ENCODE measurements at regions not wholly inside any gene's neighbourhood (a gene's known extent, or its start where the extent isn't known, plus 50 kb on each side); places are given as distances from the start of the nearest gene placed in this dataset.

GRCh38 chr18:33831424-33831823, 253.4 kb downstream of the ASXL3 start:
- no peak overlapping the region for H3K56ac ChIP-seq (ENCODE audit: low read length)
- H3K27ac ChIP-seq (ENCODE audit: low read depth, low read length), result no peak overlapping the region
- no peak overlapping the region for H4K8ac ChIP-seq (ENCODE audit: low read depth, low read length)
- H2BK120ac ChIP-seq (ENCODE audit: low read depth, low read length), result no peak overlapping the region
- H3K4me2 ChIP-seq (ENCODE audit: low read length), result no peak overlapping the region
- H3K4me1 ChIP-seq (ENCODE audit: control insufficient read depth, low read depth, low read length), result no peaks in the 10 kb centered on the region
- H2BK5ac ChIP-seq (ENCODE audit: low read length), result no peak overlapping the region
- H2AK5ac ChIP-seq (ENCODE audit: low read length), result no peak overlapping the region
- H3K4ac ChIP-seq (ENCODE audit: low read depth, low read length), result no peak overlapping the region
- no peak overlapping the region for H3K23ac ChIP-seq (ENCODE audit: low read length)
- H3K4me3 ChIP-seq (ENCODE audit: low read length), result no peak overlapping the region
- H3K79me2 ChIP-seq (ENCODE audit: control insufficient read depth, insufficient read depth, low read length), result no peaks in the 10 kb centered on the region
- H3K79me1 ChIP-seq (ENCODE audit: low read length), result no peaks in the 10 kb centered on the region
- H3K9ac ChIP-seq (ENCODE audit: low read length), result no peak overlapping the region
- no peak overlapping the region for H3K18ac ChIP-seq (ENCODE audit: low read length)
- no CpG with 5 or more reads among the region's 1 CpG for WGBS (ENCODE audit: extremely low coverage, insufficient coverage, low lambda C conversion rate)
- DNase-seq, result no peak
- H4K5ac ChIP-seq (ENCODE audit: low read length), result no peak overlapping the region
- H3K36me3 ChIP-seq (ENCODE audit: control insufficient read depth, insufficient read depth, low read length), result no peaks in the 10 kb centered on the region
- no peaks in the 10 kb centered on the region for H3K27me3 ChIP-seq (ENCODE audit: insufficient read depth, low read length, poor library complexity)
- H2BK15ac ChIP-seq (replicated peaks; ENCODE audit: low read depth), result no peak overlapping the region

- no peaks in the 10 kb centered on the region for H3K4me1 ChIP-seq (ENCODE audit: control insufficient read depth, low read depth, low read length)
- H3K18ac ChIP-seq (ENCODE audit: low read length), result no peak overlapping the region
- no peaks in the 10 kb centered on the region for H3K27me3 ChIP-seq (ENCODE audit: insufficient read depth, low read length, poor library complexity)
- H4K5ac ChIP-seq (ENCODE audit: low read length), result no peak overlapping the region
- no peak overlapping the region for H3K56ac ChIP-seq (ENCODE audit: low read length)
- H3K79me2 ChIP-seq (ENCODE audit: control insufficient read depth, insufficient read depth, low read length), result no peaks in the 10 kb centered on the region
- H3K9ac ChIP-seq (ENCODE audit: low read length), result no peak overlapping the region
- H3K4ac ChIP-seq (ENCODE audit: low read depth, low read length), result no peak overlapping the region
- H2BK5ac ChIP-seq (ENCODE audit: low read length), result no peak overlapping the region
- no peak overlapping the region for H3K4me3 ChIP-seq (ENCODE audit: low read length)
- H3K23ac ChIP-seq (ENCODE audit: low read length), result no peak overlapping the region
- H3K4me2 ChIP-seq (ENCODE audit: low read length), result no peak overlapping the region
- WGBS (ENCODE audit: extremely low coverage, insufficient coverage, low lambda C conversion rate), result no CpG with 5 or more reads among the region's 1 CpG
- H3K36me3 ChIP-seq (ENCODE audit: control insufficient read depth, insufficient read depth, low read length), result no peaks in the 10 kb centered on the region
- H2BK120ac ChIP-seq (ENCODE audit: low read depth, low read length), result no peak overlapping the region
- H4K8ac ChIP-seq (ENCODE audit: low read depth, low read length), result no peak overlapping the region
- H2AK5ac ChIP-seq (ENCODE audit: low read length), result no peak overlapping the region
- no peak overlapping the region for H2BK15ac ChIP-seq (replicated peaks; ENCODE audit: low read depth)
- no peak overlapping the region for H3K27ac ChIP-seq (ENCODE audit: low read depth, low read length)
- H3K79me1 ChIP-seq (ENCODE audit: low read length), result no peaks in the 10 kb centered on the region
- no peak for DNase-seq
These were observed 252.2 kb downstream of the ASXL3 start for GRCh38 chr18:33830213-33830612.

- Histone ChIP-seq H3K9ac (ENCODE audit: low read length) (no peak overlapping the region), H3K4ac (ENCODE audit: low read depth, low read length) (no peak overlapping the region), H2BK120ac (ENCODE audit: low read depth, low read length) (no peak overlapping the region), H3K27me3 (ENCODE audit: insufficient read depth, low read length, poor library complexity) (no peaks in the 10 kb centered on the region), H3K18ac (ENCODE audit: low read length) (no peak overlapping the region), H2BK15ac (replicated peaks; ENCODE audit: low read depth) (no peak overlapping the region), H2BK5ac (ENCODE audit: low read length) (no peak overlapping the region), H3K56ac (ENCODE audit: low read length) (no peak overlapping the region), H4K8ac (ENCODE audit: low read depth, low read length) (no peak overlapping the region), H2AK5ac (ENCODE audit: low read length) (no peak overlapping the region), H3K4me2 (ENCODE audit: low read length) (no peak overlapping the region), H4K5ac (ENCODE audit: low read length) (no peak overlapping the region), H3K36me3 (ENCODE audit: control insufficient read depth, insufficient read depth, low read length) (no peaks in the 10 kb centered on the region), H3K4me3 (ENCODE audit: low read length) (no peak overlapping the region), H3K79me1 (ENCODE audit: low read length) (no peaks in the 10 kb centered on the region), H3K79me2 (ENCODE audit: control insufficient read depth, insufficient read depth, low read length) (no peaks in the 10 kb centered on the region), H3K23ac (ENCODE audit: low read length) (no peak overlapping the region), H3K4me1 (ENCODE audit: control insufficient read depth, low read depth, low read length) (no peaks in the 10 kb centered on the region), H3K27ac (ENCODE audit: low read depth, low read length) (no peak overlapping the region)
- DNase-seq, result no peak
- WGBS (ENCODE audit: extremely low coverage, insufficient coverage, low lambda C conversion rate), result no CpG with 5 or more reads among the region's 2 CpGs
These were observed 250.9 kb downstream of the ASXL3 start for GRCh38 chr18:33828949-33829348.

- Histone ChIP-seq H3K27ac (ENCODE audit: low read depth, low read length) (no peak overlapping the region), H2BK120ac (ENCODE audit: low read depth, low read length) (no peak overlapping the region), H3K18ac (ENCODE audit: low read length) (no peak overlapping the region), H3K4ac (ENCODE audit: low read depth, low read length) (no peak overlapping the region), H4K8ac (ENCODE audit: low read depth, low read length) (no peak overlapping the region), H2BK15ac (replicated peaks; ENCODE audit: low read depth) (no peak overlapping the region), H4K5ac (ENCODE audit: low read length) (no peak overlapping the region), H2AK5ac (ENCODE audit: low read length) (no peak overlapping the region), H3K23ac (ENCODE audit: low read length) (no peak overlapping the region), H3K9ac (ENCODE audit: low read length) (no peak overlapping the region), H3K36me3 (ENCODE audit: control insufficient read depth, insufficient read depth, low read length) (no peaks in the 10 kb centered on the region), H3K4me2 (ENCODE audit: low read length) (no peak overlapping the region), H3K4me1 (ENCODE audit: control insufficient read depth, low read depth, low read length) (no peaks in the 10 kb centered on the region), H3K27me3 (ENCODE audit: insufficient read depth, low read length, poor library complexity) (no peaks in the 10 kb centered on the region), H3K79me1 (ENCODE audit: low read length) (no peaks in the 10 kb centered on the region), H3K4me3 (ENCODE audit: low read length) (no peak overlapping the region), H3K79me2 (ENCODE audit: control insufficient read depth, insufficient read depth, low read length) (no peaks in the 10 kb centered on the region), H2BK5ac (ENCODE audit: low read length) (no peak overlapping the region), H3K56ac (ENCODE audit: low read length) (no peak overlapping the region)
- no peak for DNase-seq
- WGBS (ENCODE audit: extremely low coverage, insufficient coverage, low lambda C conversion rate), result no CpG with 5 or more reads among the region's 4 CpGs
These were observed 248.1 kb downstream of the ASXL3 start for GRCh38 chr18:33826151-33826550.

- Histone ChIP-seq H3K27me3 (ENCODE audit: insufficient read depth, low read length, poor library complexity) (no peaks in the 10 kb centered on the region), H3K4me2 (ENCODE audit: low read length) (no peak overlapping the region), H3K79me1 (ENCODE audit: low read length) (no peaks in the 10 kb centered on the region), H3K9ac (ENCODE audit: low read length) (no peak overlapping the region), H4K8ac (ENCODE audit: low read depth, low read length) (no peak overlapping the region), H3K23ac (ENCODE audit: low read length) (no peak overlapping the region), H2BK5ac (ENCODE audit: low read length) (no peak overlapping the region), H3K4ac (ENCODE audit: low read depth, low read length) (no peak overlapping the region), H2AK5ac (ENCODE audit: low read length) (no peak overlapping the region), H2BK120ac (ENCODE audit: low read depth, low read length) (no peak overlapping the region), H3K36me3 (ENCODE audit: control insufficient read depth, insufficient read depth, low read length) (no peaks in the 10 kb centered on the region), H3K18ac (ENCODE audit: low read length) (no peak overlapping the region), H3K4me1 (ENCODE audit: control insufficient read depth, low read depth, low read length) (no peaks in the 10 kb centered on the region), H3K56ac (ENCODE audit: low read length) (no peak overlapping the region), H2BK15ac (replicated peaks; ENCODE audit: low read depth) (no peak overlapping the region), H4K5ac (ENCODE audit: low read length) (no peak overlapping the region), H3K27ac (ENCODE audit: low read depth, low read length) (no peak overlapping the region), H3K79me2 (ENCODE audit: control insufficient read depth, insufficient read depth, low read length) (no peaks in the 10 kb centered on the region), H3K4me3 (ENCODE audit: low read length) (no peak overlapping the region)
- DNase-seq, result no peak
- WGBS (ENCODE audit: extremely low coverage, insufficient coverage, low lambda C conversion rate), result no CpG with 5 or more reads among the region's 1 CpG
These were observed 243.5 kb downstream of the ASXL3 start for GRCh38 chr18:33821503-33821902.

GRCh38 chr18:33820517-33821371, 242.7 kb downstream of the ASXL3 start:
- Histone ChIP-seq H4K5ac (ENCODE audit: low read length) (no peak overlapping the region), H3K79me2 (ENCODE audit: control insufficient read depth, insufficient read depth, low read length) (no peaks in the 10 kb centered on the region), H2BK120ac (ENCODE audit: low read depth, low read length) (no peak overlapping the region), H2BK15ac (replicated peaks; ENCODE audit: low read depth) (no peak overlapping the region), H2AK5ac (ENCODE audit: low read length) (no peak overlapping the region), H3K4me1 (ENCODE audit: control insufficient read depth, low read depth, low read length) (no peaks in the 10 kb centered on the region), H3K27me3 (ENCODE audit: insufficient read depth, low read length, poor library complexity) (no peaks in the 10 kb centered on the region), H3K18ac (ENCODE audit: low read length) (no peak overlapping the region), H3K36me3 (ENCODE audit: control insufficient read depth, insufficient read depth, low read length) (no peaks in the 10 kb centered on the region), H4K8ac (ENCODE audit: low read depth, low read length) (no peak overlapping the region), H3K4me2 (ENCODE audit: low read length) (no peak overlapping the region), H3K79me1 (ENCODE audit: low read length) (no peaks in the 10 kb centered on the region), H3K9ac (ENCODE audit: low read length) (no peak overlapping the region), H3K56ac (ENCODE audit: low read length) (no peak overlapping the region), H2BK5ac (ENCODE audit: low read length) (no peak overlapping the region), H3K4me3 (ENCODE audit: low read length) (no peak overlapping the region), H3K27ac (ENCODE audit: low read depth, low read length) (no peak overlapping the region), H3K23ac (ENCODE audit: low read length) (no peak overlapping the region), H3K4ac (ENCODE audit: low read depth, low read length) (no peak overlapping the region)
- DNase-seq, result peak; percentile 21
- WGBS (ENCODE audit: extremely low coverage, insufficient coverage, low lambda C conversion rate), result no CpG with 5 or more reads among the region's 39 CpGs

Measured in mesendoderm (in vitro differentiated cells).